ENCODE measurements at regions not wholly inside any gene's neighbourhood (a gene's known extent, or its start where the extent isn't known, plus 50 kb on each side); places are given as distances from the start of the nearest gene placed in this dataset.

- TF ChIP-seq CTCF (IDR thresholded peaks at IDR 0.05; ENCODE audit: insufficient read depth, low read depth, low read length) (no peak), EZH2 (IDR thresholded peaks at IDR 0.05; ENCODE audit: insufficient read depth, low read length) (no peak)
Measured at GRCh38 chr2:217060516-217060915, 200.7 kb upstream of the TNP1 start.
